CD14-positive monocyte (primary cell): ENCODE measurements at regions not wholly inside any gene's neighbourhood (a gene's known extent, or its start where the extent isn't known, plus 50 kb on each side); places are given as distances from the start of the nearest gene placed in this dataset.

Experiments used
- DNase-seq, 3 donors: peaks; one replicate each; pipeline ENCODE4 v3.0.0-alpha.2; 2011 to 2022
- H2AFZ ChIP-seq: 2 replicates; pipeline ENCODE4 v1.6.0; 2012; ENCODE audit warnings: mild to moderate bottlenecking, low read depth, low read length, inconsistent platforms; ENCODE audit not compliant: insufficient read depth, poor library complexity, severe bottlenecking
- H3K27ac ChIP-seq, 2 donors: 1 replicate in 1 of 2; 2 replicates in 1 of 2; pipeline ENCODE4 v1.5.1; 2012 to 2013; ENCODE audit warnings: low read length in 2 of 2, control low read depth in 1 of 2, inconsistent platforms in 1 of 2, low read depth in 1 of 2, mild to moderate bottlenecking in 1 of 2
- H3K27me3 ChIP-seq, 2 donors: one replicate each; pipeline versions ENCODE4 v1.6.0 to v1.6.1; 2011 to 2013; ENCODE audit warnings: low read length in 2 of 2; ENCODE audit not compliant: control insufficient read depth in 2 of 2, insufficient read depth in 2 of 2
- H3K36me3 ChIP-seq, 2 donors: replicated peaks in 1 of 2; 1 replicate in 1 of 2; 2 replicates in 1 of 2; pipeline versions ENCODE4 v1.5.1 to v1.6.1; 2012 to 2013; ENCODE audit warnings: low read length in 2 of 2, control low read depth in 1 of 2, inconsistent platforms in 1 of 2, mild to moderate bottlenecking in 1 of 2; ENCODE audit not compliant: insufficient read depth in 2 of 2, control insufficient read depth in 1 of 2
- H3K4me1 ChIP-seq, 2 donors: 1 replicate in 1 of 2; 2 replicates in 1 of 2; pipeline versions ENCODE4 v1.5.1 to v1.6.1; 2012 to 2013; ENCODE audit warnings: low read length in 2 of 2, control low read depth in 1 of 2, inconsistent platforms in 1 of 2, mild to moderate bottlenecking in 1 of 2, moderate library complexity in 1 of 2; ENCODE audit not compliant: insufficient read depth in 2 of 2, control insufficient read depth in 1 of 2
- H3K4me2 ChIP-seq: replicated peaks from 2 replicates; pipeline ENCODE3; 2012; ENCODE audit warnings: low read length, moderate library complexity, mild to moderate bottlenecking; ENCODE audit not compliant: poor library complexity, severe bottlenecking; ENCODE audit errors: extremely low read depth
- H3K4me3 ChIP-seq, 3 experiments: fragments of 200-600 bp in 1 of 3; sonication (generic) in 1 of 3; replicated peaks in 1 of 3; 1 replicate in 2 of 3; 2 replicates in 1 of 3; pipeline ENCODE4 v1.5.1; 2011 to 2013; ENCODE audit warnings: low read length in 3 of 3, mild to moderate bottlenecking in 3 of 3, control low read depth in 2 of 3, low read depth in 2 of 3, inconsistent platforms in 1 of 3, moderate library complexity in 1 of 3
- H3K79me2 ChIP-seq: 2 replicates; pipeline ENCODE4 v1.6.0; 2012; ENCODE audit warnings: mild to moderate bottlenecking, control low read depth, inconsistent platforms, low read length, moderate library complexity; ENCODE audit not compliant: insufficient read depth
- H3K9ac ChIP-seq: 2 replicates; pipeline ENCODE4 v1.6.0; 2017; ENCODE audit warnings: low read length, mild to moderate bottlenecking; ENCODE audit not compliant: insufficient read depth, poor library complexity, severe bottlenecking
- H3K9me3 ChIP-seq, 2 donors: replicated peaks in 1 of 2; 1 replicate in 1 of 2; 2 replicates in 1 of 2; pipeline versions ENCODE4 v1.5.1 to v1.6.1; 2012 to 2013; ENCODE audit warnings: low read length in 2 of 2, control low read depth in 1 of 2; ENCODE audit not compliant: control insufficient read depth in 1 of 2, insufficient read depth in 1 of 2
- H4K20me1 ChIP-seq: 2 replicates; pipeline ENCODE4 v1.6.0; 2012; ENCODE audit warnings: mild to moderate bottlenecking, low read length, control low read depth, moderate library complexity; ENCODE audit not compliant: insufficient read depth
- H3K27ac Mint-ChIP-seq, 7 donors: one replicate each; pipeline ENCODE4 v1.8.0; 2020; ENCODE audit warnings: mild to moderate bottlenecking in 7 of 7, mixed read lengths in 7 of 7, moderate library complexity in 6 of 7, inconsistent platforms in 2 of 7
- H3K27me3 Mint-ChIP-seq, 3 donors: one replicate each; pipeline ENCODE4 v1.8.0; 2021 to 2022; ENCODE audit warnings: low read depth in 3 of 3, mild to moderate bottlenecking in 3 of 3, mixed read lengths in 3 of 3, moderate library complexity in 3 of 3, inconsistent platforms in 1 of 3
- H3K36me3 Mint-ChIP-seq, 2 donors: one replicate each; pipeline ENCODE4 v1.8.0; 2020; ENCODE audit warnings: mixed read lengths in 2 of 2, inconsistent platforms in 1 of 2, mild to moderate bottlenecking in 1 of 2
- H3K4me1 Mint-ChIP-seq: one replicate; pipeline ENCODE4 v1.8.0; 2020; ENCODE audit warnings: mild to moderate bottlenecking, mixed read lengths
- H3K4me3 Mint-ChIP-seq, 2 donors: one replicate each; pipeline ENCODE4 v1.8.0; 2020; ENCODE audit warnings: mild to moderate bottlenecking in 2 of 2, mixed read lengths in 2 of 2, moderate library complexity in 1 of 2
- H3K9me3 Mint-ChIP-seq, 7 donors: one replicate each; pipeline ENCODE4 v1.8.0; 2020 to 2022; ENCODE audit warnings: mixed read lengths in 7 of 7, mild to moderate bottlenecking in 6 of 7, moderate library complexity in 6 of 7, inconsistent platforms in 2 of 7
- WGBS: methylation state at CpG from one replicate; pipeline ENCODE4 v1.1.5; 2013; ENCODE audit warnings: missing lambda C conversion rate; ENCODE audit not compliant: insufficient coverage; 5-methylcytosine and 5-hydroxymethylcytosine counted together
- intact Hi-C, 2 donors: fragments of 100-400 bp; cut with micrococcal nuclease; formaldehyde crosslinking; loops; one replicate each; pipeline versions ENCODE4 v1.15.0 to v1.15.1; 2023
- TF ChIP-seq, protein P1 (sequence below): fragments of 200-600 bp; IDR thresholded peaks from one replicate; pipeline ENCODE4 v1.8.0; 2022; ENCODE audit warnings: antibody characterized with exemption, mild to moderate bottlenecking

- Histone ChIP-seq H3K27ac (no peak overlapping the region), H3K9me3 (no peaks in the 10 kb centered on the region), H3K79me2 (no peaks in the 10 kb centered on the region), H3K4me3 (no peak overlapping the region), H3K36me3 (no peaks in the 10 kb centered on the region), H3K4me1 (no peaks in the 10 kb centered on the region), H4K20me1 (no peaks in the 10 kb centered on the region), H2AFZ (no peak overlapping the region), H3K9ac (no peak overlapping the region), H3K4me2 (no peak overlapping the region), H3K27me3 (peaks cover 7 to 9% of the 10 kb centered on the region in 2 donors)
- Mint-ChIP-seq H3K4me3 (no peak overlapping the region), H3K27me3 (peaks cover 9 to 18% (median 10%) of the 10 kb centered on the region in 3 donors), H3K36me3 (no peaks in the 10 kb centered on the region), H3K27ac (no peak overlapping the region), H3K9me3 (peaks cover 0 to 4% (median 2%) of the 10 kb centered on the region in 7 donors), H3K4me1 (no peaks in the 10 kb centered on the region)
- TF ChIP-seq, protein P1, sequence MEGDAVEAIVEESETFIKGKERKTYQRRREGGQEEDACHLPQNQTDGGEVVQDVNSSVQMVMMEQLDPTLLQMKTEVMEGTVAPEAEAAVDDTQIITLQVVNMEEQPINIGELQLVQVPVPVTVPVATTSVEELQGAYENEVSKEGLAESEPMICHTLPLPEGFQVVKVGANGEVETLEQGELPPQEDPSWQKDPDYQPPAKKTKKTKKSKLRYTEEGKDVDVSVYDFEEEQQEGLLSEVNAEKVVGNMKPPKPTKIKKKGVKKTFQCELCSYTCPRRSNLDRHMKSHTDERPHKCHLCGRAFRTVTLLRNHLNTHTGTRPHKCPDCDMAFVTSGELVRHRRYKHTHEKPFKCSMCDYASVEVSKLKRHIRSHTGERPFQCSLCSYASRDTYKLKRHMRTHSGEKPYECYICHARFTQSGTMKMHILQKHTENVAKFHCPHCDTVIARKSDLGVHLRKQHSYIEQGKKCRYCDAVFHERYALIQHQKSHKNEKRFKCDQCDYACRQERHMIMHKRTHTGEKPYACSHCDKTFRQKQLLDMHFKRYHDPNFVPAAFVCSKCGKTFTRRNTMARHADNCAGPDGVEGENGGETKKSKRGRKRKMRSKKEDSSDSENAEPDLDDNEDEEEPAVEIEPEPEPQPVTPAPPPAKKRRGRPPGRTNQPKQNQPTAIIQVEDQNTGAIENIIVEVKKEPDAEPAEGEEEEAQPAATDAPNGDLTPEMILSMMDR, result no peak
- intact Hi-C loops, result no loop called here
- no CpG with 5 or more reads among the region's 2 CpGs for WGBS
- DNase-seq, result no peak
These were observed 54.9 kb downstream of the DIO3 start for GRCh38 chr14:101616202-101616601.

DNA sequence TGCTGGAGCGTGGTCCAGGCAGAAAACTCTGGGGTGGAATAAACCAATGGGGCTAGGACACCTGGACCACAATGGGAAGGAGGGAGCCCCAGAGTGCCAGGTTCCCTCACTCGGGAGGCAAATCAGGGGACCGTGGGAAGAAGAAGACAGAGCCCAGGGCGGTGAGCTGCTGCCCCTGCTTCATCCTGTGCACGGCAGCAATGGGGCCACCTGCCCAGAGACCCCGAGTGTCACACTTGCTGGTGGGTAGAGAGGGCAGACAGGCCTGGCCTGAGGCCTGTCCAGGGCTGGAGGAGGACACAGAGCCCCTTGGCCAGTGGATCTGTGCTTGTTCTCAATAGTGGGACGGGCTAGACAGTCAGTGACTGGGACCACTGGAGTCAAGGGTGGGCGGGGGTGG lies 58.2 kb downstream of the DIO3 start:
- Histone ChIP-seq H3K79me2 (no peaks in the 10 kb centered on the region), H4K20me1 (no peaks in the 10 kb centered on the region), H3K9ac (no peak overlapping the region), H3K4me3 (no peak overlapping the region), H2AFZ (no peak overlapping the region), H3K4me2 (no peak overlapping the region), H3K27me3 (peaks cover 2 to 4% of the 10 kb centered on the region in 2 donors), H3K9me3 (no peaks in the 10 kb centered on the region), H3K27ac (no peak overlapping the region), H3K36me3 (no peaks in the 10 kb centered on the region), H3K4me1 (no peaks in the 10 kb centered on the region)
- Mint-ChIP-seq H3K9me3 (peaks cover 0 to 4% (median 2%) of the 10 kb centered on the region in 7 donors), H3K27me3 (peaks cover 7 to 16% (median 8%) of the 10 kb centered on the region in 3 donors), H3K4me1 (no peaks in the 10 kb centered on the region), H3K4me3 (no peak overlapping the region), H3K27ac (no peak overlapping the region), H3K36me3 (no peaks in the 10 kb centered on the region)
- WGBS, result 94% methylated on average over 8 of the region's 8 CpGs
- intact Hi-C loops, result no loop called here
- no peak for DNase-seq
- TF ChIP-seq, protein P1, result no peak
